GM12864 (cell line): ENCODE measurements at regions not wholly inside any gene's neighbourhood (a gene's known extent, or its start where the extent isn't known, plus 50 kb on each side); places are given as distances from the start of the nearest gene placed in this dataset.

Experiments used
- DNase-seq: peaks from one replicate; pipeline ENCODE4 v3.0.0-alpha.2; 2011; ENCODE audit warnings: low read depth
- H3K4me3 ChIP-seq: 2 replicates; pipeline ENCODE4 v1.5.1; 2011; ENCODE audit warnings: mild to moderate bottlenecking, low read depth, low read length, control low read depth
- TF ChIP-seq, protein P1 (sequence below): IDR thresholded peaks from 2 replicates; pipeline ENCODE4 v1.5.1; 2011; ENCODE audit warnings: low read depth, mild to moderate bottlenecking, moderate library complexity, low read length, control low read depth, inconsistent platforms; ENCODE audit errors: missing control alignments

DNA sequence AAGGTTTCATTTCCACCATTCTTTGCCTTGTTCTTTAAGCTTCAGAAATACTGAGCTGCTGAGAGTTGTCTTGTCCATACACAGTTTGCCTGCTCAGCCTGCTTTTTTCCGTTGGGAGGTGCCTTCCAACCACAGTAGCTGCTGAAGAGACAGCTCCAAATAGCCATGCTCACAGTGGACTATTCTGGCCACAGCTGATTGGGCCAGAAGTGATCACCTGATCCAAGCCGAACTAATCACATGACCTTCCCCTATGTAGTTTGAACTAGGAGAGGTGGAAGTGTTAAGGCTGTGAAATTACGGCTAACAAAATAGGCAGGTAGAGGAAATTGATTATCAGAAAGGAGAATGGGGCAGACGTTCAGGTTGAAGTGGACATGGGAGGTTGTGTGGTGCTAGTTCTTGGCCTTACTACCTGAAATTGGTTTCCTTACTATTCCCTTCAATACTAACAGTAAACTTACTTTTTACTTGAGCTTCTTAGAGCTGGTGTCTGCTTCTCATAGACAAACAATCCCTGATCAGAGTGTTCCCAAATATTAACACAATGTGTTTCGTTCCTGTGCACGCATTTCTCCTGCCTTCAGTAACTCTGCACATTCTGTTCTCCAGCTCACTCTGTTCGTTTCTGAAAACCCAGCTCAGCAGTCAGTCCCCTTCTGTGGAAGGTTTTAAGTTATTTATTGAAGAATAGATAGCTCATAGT lies 136.1 kb downstream of the RWDD3 start:
- no peak overlapping the region for H3K4me3 ChIP-seq
- no peak for DNase-seq
- TF ChIP-seq, protein P1, sequence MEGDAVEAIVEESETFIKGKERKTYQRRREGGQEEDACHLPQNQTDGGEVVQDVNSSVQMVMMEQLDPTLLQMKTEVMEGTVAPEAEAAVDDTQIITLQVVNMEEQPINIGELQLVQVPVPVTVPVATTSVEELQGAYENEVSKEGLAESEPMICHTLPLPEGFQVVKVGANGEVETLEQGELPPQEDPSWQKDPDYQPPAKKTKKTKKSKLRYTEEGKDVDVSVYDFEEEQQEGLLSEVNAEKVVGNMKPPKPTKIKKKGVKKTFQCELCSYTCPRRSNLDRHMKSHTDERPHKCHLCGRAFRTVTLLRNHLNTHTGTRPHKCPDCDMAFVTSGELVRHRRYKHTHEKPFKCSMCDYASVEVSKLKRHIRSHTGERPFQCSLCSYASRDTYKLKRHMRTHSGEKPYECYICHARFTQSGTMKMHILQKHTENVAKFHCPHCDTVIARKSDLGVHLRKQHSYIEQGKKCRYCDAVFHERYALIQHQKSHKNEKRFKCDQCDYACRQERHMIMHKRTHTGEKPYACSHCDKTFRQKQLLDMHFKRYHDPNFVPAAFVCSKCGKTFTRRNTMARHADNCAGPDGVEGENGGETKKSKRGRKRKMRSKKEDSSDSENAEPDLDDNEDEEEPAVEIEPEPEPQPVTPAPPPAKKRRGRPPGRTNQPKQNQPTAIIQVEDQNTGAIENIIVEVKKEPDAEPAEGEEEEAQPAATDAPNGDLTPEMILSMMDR = no peak

GRCh38 chr1:95370691-95371562 lies 136.9 kb downstream of the RWDD3 start:
- TF ChIP-seq, protein P1 = no peak
- H3K4me3 ChIP-seq = no peak overlapping the region
- DNase-seq = no peak

DNA sequence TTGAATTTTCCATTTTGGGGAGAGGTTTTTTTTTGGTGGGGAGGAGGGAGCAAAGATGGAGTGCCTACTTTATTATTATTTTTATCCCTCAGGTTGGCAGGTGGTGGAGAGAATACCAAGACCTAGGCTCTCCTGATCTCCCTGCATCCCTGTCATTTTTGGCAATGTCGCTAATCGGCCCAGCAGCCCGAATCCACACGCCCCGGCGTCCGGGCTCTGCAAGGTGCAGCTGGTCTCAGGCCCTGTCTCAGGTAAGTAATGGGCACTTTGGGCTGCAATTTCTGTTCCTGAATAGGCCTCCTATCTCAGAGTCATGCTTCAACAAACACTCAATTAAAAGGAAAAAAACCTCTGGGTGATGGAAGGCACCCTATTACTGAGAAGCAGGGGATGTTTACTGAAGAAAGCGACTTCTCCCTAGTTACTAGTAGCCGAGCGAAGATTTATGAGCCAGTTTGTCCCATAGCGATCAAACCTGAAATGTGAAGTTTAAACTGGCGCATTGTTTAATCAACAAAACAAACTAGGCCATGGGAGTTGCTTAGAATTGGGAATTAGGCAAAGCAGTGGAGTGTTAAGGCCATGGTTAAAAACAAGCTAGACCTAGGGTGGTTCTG lies 137.8 kb downstream of the RWDD3 start:
- TF ChIP-seq, protein P1 = no peak
- no peak overlapping the region for H3K4me3 ChIP-seq
- no peak for DNase-seq

DNA sequence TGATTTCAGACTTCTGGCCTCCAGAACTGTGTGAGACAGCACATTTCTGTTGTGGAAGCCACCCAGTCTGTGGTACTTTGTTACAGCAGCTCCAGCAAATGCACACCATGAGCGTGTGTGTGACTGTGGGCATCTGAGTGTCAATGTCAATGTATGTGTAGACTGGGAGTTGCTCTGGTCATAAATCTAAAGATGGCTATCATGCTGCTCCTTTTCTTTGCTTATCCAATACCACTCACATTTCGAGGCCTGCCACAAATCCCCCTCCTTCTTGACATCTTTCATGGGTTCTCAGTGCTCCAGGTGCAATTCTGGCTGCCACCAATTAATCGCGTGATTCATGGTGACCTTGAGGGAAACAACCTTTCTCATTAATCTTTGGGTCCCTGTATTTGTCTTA lies 141.2 kb downstream of the RWDD3 start:
- TF ChIP-seq, protein P1 = no peak
- DNase-seq = no peak
- H3K4me3 ChIP-seq = no peak overlapping the region

- TF ChIP-seq, protein P1 = no peak
- DNase-seq = no peak
- no peak overlapping the region for H3K4me3 ChIP-seq
These were observed 146.9 kb downstream of the RWDD3 start for GRCh38 chr1:95380909-95381308.

- no peak for DNase-seq
- TF ChIP-seq, protein P1 = no peak
- H3K4me3 ChIP-seq = no peak overlapping the region
These were observed 148.2 kb downstream of the RWDD3 start for GRCh38 chr1:95382000-95382786.
